ENCODE measurements at regions not wholly inside any gene's neighbourhood (a gene's known extent, or its start where the extent isn't known, plus 50 kb on each side); places are given as distances from the start of the nearest gene placed in this dataset.
A peak's percentile ranks its signal among the peaks of the same experiment; 100 is the strongest.

- DNase-seq (ENCODE audit: low read depth) = no peak
- no peak overlapping the region for H3K4me3 ChIP-seq (replicated peaks; ENCODE audit: low read depth, low read length)
- TF ChIP-seq CTCF (IDR thresholded peaks at IDR 0.05; ENCODE audit: low read length, missing control alignments) = no peak
Measured at GRCh38 chr10:9965341-9965740, 1052.3 kb upstream of the CELF2 start.

- DNase-seq (ENCODE audit: low read depth) = no peak
- TF ChIP-seq CTCF (IDR thresholded peaks at IDR 0.05; ENCODE audit: low read length, missing control alignments) = no peak
- H3K4me3 ChIP-seq (replicated peaks; ENCODE audit: low read depth, low read length) = no peak overlapping the region
Measured at GRCh38 chr10:9986786-9987185, 1030.9 kb upstream of the CELF2 start.

GRCh38 chr10:9987197-9987596, 1030.5 kb upstream of the CELF2 start:
- no peak overlapping the region for H3K4me3 ChIP-seq (replicated peaks; ENCODE audit: low read depth, low read length)
- no peak for TF ChIP-seq CTCF (IDR thresholded peaks at IDR 0.05; ENCODE audit: low read length, missing control alignments)
- DNase-seq (ENCODE audit: low read depth) = no peak

GRCh38 chr10:9992661-9993060, 1025.0 kb upstream of the CELF2 start:
- peak; percentile 3 for DNase-seq (ENCODE audit: low read depth)
- H3K4me3 ChIP-seq (replicated peaks; ENCODE audit: low read depth, low read length) = no peak overlapping the region
- TF ChIP-seq CTCF (IDR thresholded peaks at IDR 0.05; ENCODE audit: low read length, missing control alignments) = no peak

- no peak for TF ChIP-seq CTCF (IDR thresholded peaks at IDR 0.05; ENCODE audit: low read length, missing control alignments)
- H3K4me3 ChIP-seq (replicated peaks; ENCODE audit: low read depth, low read length) = no peak overlapping the region
- no peak for DNase-seq (ENCODE audit: low read depth)
Measured at GRCh38 chr10:9994131-9994530, 1023.5 kb upstream of the CELF2 start.

GRCh38 chr10:9999627-10000026, 1018.0 kb upstream of the CELF2 start:
- H3K4me3 ChIP-seq (replicated peaks; ENCODE audit: low read depth, low read length) = no peak overlapping the region
- DNase-seq (ENCODE audit: low read depth) = no peak
- no peak for TF ChIP-seq CTCF (IDR thresholded peaks at IDR 0.05; ENCODE audit: low read length, missing control alignments)

- TF ChIP-seq CTCF (IDR thresholded peaks at IDR 0.05; ENCODE audit: low read length, missing control alignments) = no peak
- DNase-seq (ENCODE audit: low read depth) = no peak
- no peak overlapping the region for H3K4me3 ChIP-seq (replicated peaks; ENCODE audit: low read depth, low read length)
Measured at GRCh38 chr10:10007957-10008356, 1009.7 kb upstream of the CELF2 start.
